A673 (cell line): ENCODE measurements at regions not wholly inside any gene's neighbourhood (a gene's known extent, or its start where the extent isn't known, plus 50 kb on each side); places are given as distances from the start of the nearest gene placed in this dataset.

Experiments
- BruUV-seq: library from RNA; stranded (reverse); fragments of 400-500 nt; replicated peaks from 2 replicates; lab custom pipeline; 2021; lab: Mats Ljungman, UMichigan
- CTCF ChIA-PET: fragments of 300-600 bp; sonication (Branson Sonifier 250); formaldehyde crosslinking; loops from one replicate; lab custom pipeline; 2022; ENCODE audit warnings: antibody characterized with exemption; lab: Charles Lee
- POLR2A ChIA-PET: fragments of 300-600 bp; sonication (Branson Sonifier 250); formaldehyde crosslinking; loops from one replicate; lab custom pipeline; 2022; ENCODE audit warnings: antibody characterized with exemption; ENCODE audit not compliant: low non-redundant PET; lab: Charles Lee
- DNase-seq: peaks from one replicate; pipeline ENCODE4 v3.0.0-alpha.2; 2015; ENCODE audit warnings: low spot score
- H3K27ac ChIP-seq: fragments of 200-600 bp; sonication (generic); 2 replicates; pipeline ENCODE4 v1.5.1; 2016; ENCODE audit warnings: mixed run types, low read depth, mild to moderate bottlenecking, mixed read lengths, antibody characterized with exemption, low read length; ENCODE audit not compliant: poor library complexity, severe bottlenecking
- H3K27me3 ChIP-seq: fragments of 200-600 bp; sonication (generic); replicated peaks from 2 replicates; pipeline ENCODE4 v1.6.1; 2017; ENCODE audit warnings: mixed run types, low read depth, mild to moderate bottlenecking, mixed read lengths, antibody characterized with exemption, low read length; ENCODE audit not compliant: insufficient read depth, poor library complexity
- H3K36me3 ChIP-seq: fragments of 200-600 bp; sonication (generic); 2 replicates; pipeline ENCODE4 v1.6.1; 2016; ENCODE audit warnings: mixed run types, mild to moderate bottlenecking, mixed read lengths, antibody characterized with exemption, low read length; ENCODE audit not compliant: insufficient read depth, poor library complexity, severe bottlenecking
- H3K4me1 ChIP-seq: fragments of 200-600 bp; sonication (generic); 2 replicates; pipeline ENCODE4 v1.6.1; 2017; ENCODE audit warnings: mixed run types, mild to moderate bottlenecking, mixed read lengths, antibody characterized with exemption, low read length; ENCODE audit not compliant: insufficient read depth, poor library complexity, severe bottlenecking
- H3K4me3 ChIP-seq: fragments of 200-600 bp; sonication (generic); 2 replicates; pipeline ENCODE4 v1.5.1; 2016; ENCODE audit warnings: low read depth, mixed run types, mild to moderate bottlenecking, mixed read lengths, low read length; ENCODE audit not compliant: poor library complexity, severe bottlenecking
- H3K9me3 ChIP-seq: fragments of 200-600 bp; sonication (generic); 2 replicates; pipeline ENCODE4 v1.6.1; 2016; ENCODE audit warnings: mixed run types, low read depth, mild to moderate bottlenecking, mixed read lengths, antibody characterized with exemption, low read length; ENCODE audit not compliant: poor library complexity, severe bottlenecking
- CTCF ChIP-seq: fragments of 300-800, 200-600 bp; sonication (generic); conservative IDR thresholded peaks from 2 replicates; pipeline ENCODE4 v1.5.1; 2017; ENCODE audit warnings: low read depth, mild to moderate bottlenecking, antibody characterized with exemption, low read length, moderate library complexity, mixed read lengths
- EZH2 ChIP-seq: fragments of 200-600 bp; sonication (generic); IDR thresholded peaks from 2 replicates; pipeline ENCODE4 v1.6.1; 2017; ENCODE audit warnings: borderline replicate concordance, low read depth, mild to moderate bottlenecking, mixed read lengths, antibody characterized with exemption, low read length; ENCODE audit not compliant: poor library complexity, severe bottlenecking
- intact Hi-C: fragments of 100-400 bp; cut with micrococcal nuclease; formaldehyde crosslinking; loops from one replicate; pipeline ENCODE4 v1.10.0; 2022; ENCODE audit not compliant: unreplicated experiment

- H3K36me3 ChIP-seq, result no peaks in the 10 kb centered on the region
- BruUV-seq, result no TSS peak
- H3K9me3 ChIP-seq, result no peaks in the 10 kb centered on the region
- H3K4me1 ChIP-seq, result no peaks in the 10 kb centered on the region
- DNase-seq, result no peak
- no peak overlapping the region for H3K4me3 ChIP-seq
- intact Hi-C loops, result no loop called here
- no peak overlapping the region for H3K27ac ChIP-seq
- CTCF ChIA-PET, result no interaction called here
- POLR2A ChIA-PET, result no interaction called here
- TF ChIP-seq CTCF (no peak), EZH2 (no peak)
- H3K27me3 ChIP-seq, result peaks cover 15% of the 10 kb centered on the region
Observed at GRCh38 chr18:11521853-11522252, 87.5 kb upstream of the SLC35G4 start.

- H3K4me1 ChIP-seq, result no peaks in the 10 kb centered on the region
- H3K36me3 ChIP-seq, result no peaks in the 10 kb centered on the region
- intact Hi-C loops, result no loop called here
- no peak for DNase-seq
- no peaks in the 10 kb centered on the region for H3K9me3 ChIP-seq
- H3K27ac ChIP-seq, result no peak overlapping the region
- no peak overlapping the region for H3K4me3 ChIP-seq
- peaks cover 11% of the 10 kb centered on the region for H3K27me3 ChIP-seq
- TF ChIP-seq EZH2 (no peak), CTCF (no peak)
- ChIA-PET POLR2A (no interaction called here), CTCF (no interaction called here)
- no TSS peak for BruUV-seq
Observed at GRCh38 chr18:11520536-11520935, 88.9 kb upstream of the SLC35G4 start.

- H3K4me3 ChIP-seq, result no peak overlapping the region
- H3K4me1 ChIP-seq, result no peaks in the 10 kb centered on the region
- CTCF ChIA-PET, result no interaction called here
- peak; percentile 80 for TF ChIP-seq CTCF
- no peak for TF ChIP-seq EZH2
- no peaks in the 10 kb centered on the region for H3K36me3 ChIP-seq
- H3K9me3 ChIP-seq, result no peaks in the 10 kb centered on the region
- POLR2A ChIA-PET, result interaction anchor here (0.7 kb wide), 1 partner anchor 20 kb away, joined by 3 read pairs; no protein-coding TSS in a partner anchor
- BruUV-seq, result no TSS peak
- peak; percentile 68 for DNase-seq
- no peak overlapping the region for H3K27ac ChIP-seq
- H3K27me3 ChIP-seq, result peaks cover 2% of the 10 kb centered on the region
- intact Hi-C loops, result no loop called here
Observed at GRCh38 chr18:11518788-11519685, 90.4 kb upstream of the SLC35G4 start.
